ENCODE measurements at regions not wholly inside any gene's neighbourhood (a gene's known extent, or its start where the extent isn't known, plus 50 kb on each side); places are given as distances from the start of the nearest gene placed in this dataset.
"Not testable (repeated sequence)": the region's sequence is repeated elsewhere in the genome, so short reads cannot be mapped to it uniquely, and the experiment has no call there.

GRCh38 chr4:159925770-159926169, 822.9 kb downstream of the RAPGEF2 start:
- Histone ChIP-seq H3K9ac (ENCODE audit: low read length) (no peak overlapping the region), H3K4me3 (ENCODE audit: low read length) (no peak overlapping the region), H2AFZ (ENCODE audit: low read length) (no peak overlapping the region), H3K9me2 (replicated peaks; ENCODE audit: insufficient read depth, low read length) (no peaks in the 10 kb centered on the region), H3K27ac (ENCODE audit: low read length) (no peak overlapping the region), H3K9me3 (replicated peaks; ENCODE audit: insufficient read depth, low read length) (no peaks in the 10 kb centered on the region), H3K79me2 (ENCODE audit: low read length) (no peaks in the 10 kb centered on the region), H3K36me3 (replicated peaks; ENCODE audit: insufficient read depth, low read length) (no peaks in the 10 kb centered on the region), H4K20me1 (ENCODE audit: insufficient read depth, low read length) (no peaks in the 10 kb centered on the region), H3F3A (ENCODE audit: insufficient read depth, low read length) (no peaks in the 10 kb centered on the region), H3K27me3 (replicated peaks; ENCODE audit: insufficient read depth, low read length) (no peaks in the 10 kb centered on the region), H3K4me2 (ENCODE audit: low read depth, low read length) (no peak overlapping the region), H3K4me1 (ENCODE audit: low read length) (no peaks in the 10 kb centered on the region)
- TF ChIP-seq EZH2phosphoT487 (IDR thresholded peaks at IDR 0.05; ENCODE audit: low read length), result no peak
- TF ChIP-seq EZH2 (optimal IDR thresholded peaks at IDR 0.05; ENCODE audit: low read depth, low read length), result no peak
- no peak for TF ChIP-seq CTCF (IDR thresholded peaks at IDR 0.05; ENCODE audit: low read length)
- DNase-seq, result no peak

- TF ChIP-seq EZH2phosphoT487 (IDR thresholded peaks at IDR 0.05; ENCODE audit: low read length) (no peak), EZH2 (optimal IDR thresholded peaks at IDR 0.05; ENCODE audit: low read depth, low read length) (no peak), CTCF (IDR thresholded peaks at IDR 0.05; ENCODE audit: low read length) (no peak)
- Histone ChIP-seq H3F3A (ENCODE audit: insufficient read depth, low read length) (no peaks in the 10 kb centered on the region), H3K79me2 (ENCODE audit: low read length) (no peaks in the 10 kb centered on the region), H3K4me1 (ENCODE audit: low read length) (no peaks in the 10 kb centered on the region), H3K27ac (ENCODE audit: low read length) (no peak overlapping the region), H2AFZ (ENCODE audit: low read length) (no peak overlapping the region), H3K9me2 (replicated peaks; ENCODE audit: insufficient read depth, low read length) (no peaks in the 10 kb centered on the region), H3K36me3 (replicated peaks; ENCODE audit: insufficient read depth, low read length) (no peaks in the 10 kb centered on the region), H3K4me3 (ENCODE audit: low read length) (no peak overlapping the region), H3K9me3 (replicated peaks; ENCODE audit: insufficient read depth, low read length) (no peaks in the 10 kb centered on the region), H3K4me2 (ENCODE audit: low read depth, low read length) (no peak overlapping the region), H3K27me3 (replicated peaks; ENCODE audit: insufficient read depth, low read length) (no peaks in the 10 kb centered on the region), H3K9ac (ENCODE audit: low read length) (no peak overlapping the region), H4K20me1 (ENCODE audit: insufficient read depth, low read length) (no peaks in the 10 kb centered on the region)
- DNase-seq, result no peak
Observed at GRCh38 chr4:159926871-159927270, 824.0 kb downstream of the RAPGEF2 start.

- Histone ChIP-seq H3K36me3 (replicated peaks; ENCODE audit: insufficient read depth, low read length) (no peaks in the 10 kb centered on the region), H4K20me1 (ENCODE audit: insufficient read depth, low read length) (no peaks in the 10 kb centered on the region), H2AFZ (ENCODE audit: low read length) (no peak overlapping the region), H3K4me1 (ENCODE audit: low read length) (no peaks in the 10 kb centered on the region), H3K9me2 (replicated peaks; ENCODE audit: insufficient read depth, low read length) (no peaks in the 10 kb centered on the region), H3K4me3 (ENCODE audit: low read length) (no peak overlapping the region), H3K79me2 (ENCODE audit: low read length) (no peaks in the 10 kb centered on the region), H3K9ac (ENCODE audit: low read length) (no peak overlapping the region), H3K9me3 (replicated peaks; ENCODE audit: insufficient read depth, low read length) (no peaks in the 10 kb centered on the region), H3K4me2 (ENCODE audit: low read depth, low read length) (no peak overlapping the region), H3F3A (ENCODE audit: insufficient read depth, low read length) (no peaks in the 10 kb centered on the region), H3K27me3 (replicated peaks; ENCODE audit: insufficient read depth, low read length) (no peaks in the 10 kb centered on the region), H3K27ac (ENCODE audit: low read length) (no peak overlapping the region)
- no peak for DNase-seq
- TF ChIP-seq EZH2 (optimal IDR thresholded peaks at IDR 0.05; ENCODE audit: low read depth, low read length) (no peak), EZH2phosphoT487 (IDR thresholded peaks at IDR 0.05; ENCODE audit: low read length) (no peak), CTCF (IDR thresholded peaks at IDR 0.05; ENCODE audit: low read length) (no peak)
Observed at GRCh38 chr4:159927781-159928180, 824.9 kb downstream of the RAPGEF2 start.

GRCh38 chr4:159934602-159935001, 831.7 kb downstream of the RAPGEF2 start:
- H2AFZ ChIP-seq (ENCODE audit: low read length); H3K4me2 ChIP-seq (ENCODE audit: low read depth, low read length); H3K27me3 ChIP-seq (replicated peaks; ENCODE audit: insufficient read depth, low read length); H3K9me2 ChIP-seq (replicated peaks; ENCODE audit: insufficient read depth, low read length); H3K4me1 ChIP-seq (ENCODE audit: low read length); H3K36me3 ChIP-seq (replicated peaks; ENCODE audit: insufficient read depth, low read length); H4K20me1 ChIP-seq (ENCODE audit: insufficient read depth, low read length); H3K9ac ChIP-seq (ENCODE audit: low read length); DNase-seq; H3K4me3 ChIP-seq (ENCODE audit: low read length); H3K79me2 ChIP-seq (ENCODE audit: low read length); H3K9me3 ChIP-seq (replicated peaks; ENCODE audit: insufficient read depth, low read length); H3F3A ChIP-seq (ENCODE audit: insufficient read depth, low read length); H3K27ac ChIP-seq (ENCODE audit: low read length): not testable (repeated sequence)

Data from MM.1S (cell line).